ENCODE measurements at regions not wholly inside any gene's neighbourhood (a gene's known extent, or its start where the extent isn't known, plus 50 kb on each side); places are given as distances from the start of the nearest gene placed in this dataset.

GRCh38 chr2:16278421-16279200, 338.3 kb downstream of the MYCN start:
- TF ChIP-seq, protein P1, sequence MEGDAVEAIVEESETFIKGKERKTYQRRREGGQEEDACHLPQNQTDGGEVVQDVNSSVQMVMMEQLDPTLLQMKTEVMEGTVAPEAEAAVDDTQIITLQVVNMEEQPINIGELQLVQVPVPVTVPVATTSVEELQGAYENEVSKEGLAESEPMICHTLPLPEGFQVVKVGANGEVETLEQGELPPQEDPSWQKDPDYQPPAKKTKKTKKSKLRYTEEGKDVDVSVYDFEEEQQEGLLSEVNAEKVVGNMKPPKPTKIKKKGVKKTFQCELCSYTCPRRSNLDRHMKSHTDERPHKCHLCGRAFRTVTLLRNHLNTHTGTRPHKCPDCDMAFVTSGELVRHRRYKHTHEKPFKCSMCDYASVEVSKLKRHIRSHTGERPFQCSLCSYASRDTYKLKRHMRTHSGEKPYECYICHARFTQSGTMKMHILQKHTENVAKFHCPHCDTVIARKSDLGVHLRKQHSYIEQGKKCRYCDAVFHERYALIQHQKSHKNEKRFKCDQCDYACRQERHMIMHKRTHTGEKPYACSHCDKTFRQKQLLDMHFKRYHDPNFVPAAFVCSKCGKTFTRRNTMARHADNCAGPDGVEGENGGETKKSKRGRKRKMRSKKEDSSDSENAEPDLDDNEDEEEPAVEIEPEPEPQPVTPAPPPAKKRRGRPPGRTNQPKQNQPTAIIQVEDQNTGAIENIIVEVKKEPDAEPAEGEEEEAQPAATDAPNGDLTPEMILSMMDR (IDR thresholded peaks at IDR 0.05), result no peak
- TF ChIP-seq POLR2A (IDR thresholded peaks at IDR 0.05), result no peak
